Mesenchymal stem cell (in vitro differentiated cells and primary cell): ENCODE measurements at regions not wholly inside any gene's neighbourhood (a gene's known extent, or its start where the extent isn't known, plus 50 kb on each side); places are given as distances from the start of the nearest gene placed in this dataset.

Experiments used
- DNase-seq: peaks from one replicate; pipeline ENCODE4 v3.0.0-alpha.2; 2013
- H2AFZ ChIP-seq: one replicate; pipeline ENCODE4 v1.6.1; 2013; ENCODE audit warnings: low read depth, mild to moderate bottlenecking, control low read depth, inconsistent platforms, low read length, moderate library complexity
- H2AK5ac ChIP-seq: 2 replicates; pipeline ENCODE4 v1.6.1; 2013; ENCODE audit warnings: low read length, moderate library complexity, mild to moderate bottlenecking, inconsistent platforms; ENCODE audit not compliant: severe bottlenecking
- H2BK120ac ChIP-seq: one replicate; pipeline ENCODE4 v1.6.1; 2013; ENCODE audit warnings: low read depth, mild to moderate bottlenecking, inconsistent platforms, low read length, moderate library complexity
- H2BK12ac ChIP-seq, 2 experiments: one replicate each; pipeline ENCODE4 v1.6.1; 2013; ENCODE audit warnings: inconsistent platforms in 2 of 2, low read length in 2 of 2, mild to moderate bottlenecking in 2 of 2, moderate library complexity in 2 of 2, control low read depth in 1 of 2
- H2BK15ac ChIP-seq: one replicate; pipeline ENCODE4 v1.6.1; 2013; ENCODE audit warnings: mild to moderate bottlenecking, low read depth, inconsistent platforms; ENCODE audit not compliant: poor library complexity, severe bottlenecking
- H2BK5ac ChIP-seq: 2 replicates; pipeline ENCODE4 v1.6.1; 2013; ENCODE audit warnings: low read depth, mild to moderate bottlenecking, low read length, control low read depth, inconsistent platforms; ENCODE audit not compliant: poor library complexity, severe bottlenecking
- H3K14ac ChIP-seq, 2 experiments: one replicate each; pipeline ENCODE4 v1.6.1; 2013; ENCODE audit warnings: inconsistent platforms in 2 of 2, low read length in 2 of 2, control low read depth in 1 of 2, mild to moderate bottlenecking in 1 of 2, moderate library complexity in 1 of 2
- H3K18ac ChIP-seq, 2 experiments: one replicate each; pipeline ENCODE4 v1.6.1; 2013; ENCODE audit warnings: inconsistent platforms in 2 of 2, low read length in 2 of 2, control low read depth in 1 of 2, low read depth in 1 of 2, mild to moderate bottlenecking in 1 of 2
- H3K23ac ChIP-seq, 2 experiments: one replicate each; pipeline ENCODE4 v1.6.1; 2013; ENCODE audit warnings: inconsistent platforms in 2 of 2, low read length in 2 of 2, mild to moderate bottlenecking in 2 of 2, moderate library complexity in 2 of 2, control low read depth in 1 of 2
- H3K27ac ChIP-seq: 2 replicates; pipeline ENCODE4 v1.5.1; 2013; ENCODE audit warnings: mild to moderate bottlenecking, moderate library complexity, low read length, control low read depth, inconsistent platforms; ENCODE audit not compliant: poor library complexity, severe bottlenecking
- H3K27me3 ChIP-seq, 2 experiments: 2 replicates each; pipeline versions ENCODE4 v1.6.1 to v1.7.0; 2013; ENCODE audit warnings: low read length in 2 of 2, mild to moderate bottlenecking in 2 of 2, moderate library complexity in 2 of 2, control low read depth in 1 of 2, inconsistent platforms in 1 of 2; ENCODE audit not compliant: control insufficient read depth in 1 of 2, insufficient read depth in 1 of 2
- H3K36me3 ChIP-seq, 2 experiments: 2 replicates each; pipeline versions ENCODE4 v1.6.1 to v1.7.0; 2013; ENCODE audit warnings: low read length in 2 of 2, control low read depth in 1 of 2, inconsistent platforms in 1 of 2, low read depth in 1 of 2, mild to moderate bottlenecking in 1 of 2; ENCODE audit not compliant: insufficient read depth in 2 of 2, control insufficient read depth in 1 of 2
- H3K4ac ChIP-seq, 2 experiments: one replicate each; pipeline ENCODE4 v1.6.1; 2013; ENCODE audit warnings: inconsistent platforms in 2 of 2, low read length in 2 of 2, mild to moderate bottlenecking in 2 of 2, moderate library complexity in 2 of 2, control low read depth in 1 of 2, low read depth in 1 of 2
- H3K4me1 ChIP-seq: 2 replicates; pipeline ENCODE4 v1.6.1; 2013; ENCODE audit warnings: low read depth, low read length, control low read depth; ENCODE audit not compliant: control insufficient read depth, insufficient read depth
- H3K4me2 ChIP-seq: 2 replicates; pipeline ENCODE4 v1.6.1; 2013; ENCODE audit warnings: low read length, mild to moderate bottlenecking, inconsistent platforms; ENCODE audit not compliant: poor library complexity, severe bottlenecking
- H3K4me3 ChIP-seq, 2 experiments: 2 replicates each; pipeline versions ENCODE4 v1.5.1 to v1.7.0; 2013; ENCODE audit warnings: low read length in 2 of 2, mild to moderate bottlenecking in 2 of 2, control low read depth in 1 of 2, low read depth in 1 of 2; ENCODE audit not compliant: insufficient read depth in 1 of 2
- H3K79me1 ChIP-seq: replicated peaks from 2 replicates; pipeline ENCODE4 v1.6.1; 2013; ENCODE audit warnings: mild to moderate bottlenecking, control low read depth, low read length, inconsistent platforms; ENCODE audit not compliant: poor library complexity, severe bottlenecking
- H3K9ac ChIP-seq: 2 replicates; pipeline ENCODE4 v1.7.0; 2013; ENCODE audit warnings: mild to moderate bottlenecking, low read length, moderate library complexity
- H3K9me3 ChIP-seq: 2 replicates; pipeline ENCODE4 v1.7.0; 2013; ENCODE audit warnings: mild to moderate bottlenecking, low read length; ENCODE audit not compliant: control insufficient read depth
- H4K8ac ChIP-seq: one replicate; pipeline ENCODE4 v1.6.1; 2013; ENCODE audit warnings: inconsistent platforms, mild to moderate bottlenecking, low read length, moderate library complexity
- H4K91ac ChIP-seq: one replicate; pipeline ENCODE4 v1.6.1; 2013; ENCODE audit warnings: mild to moderate bottlenecking, low read length, inconsistent platforms
- WGBS: methylation state at CpG from one replicate; pipeline ENCODE4 v1.1.7; 2013; ENCODE audit warnings: mixed read lengths; 5-methylcytosine and 5-hydroxymethylcytosine counted together

- Histone ChIP-seq H3K9me3 (peaks cover 3% of the 10 kb centered on the region), H2AFZ (no peak overlapping the region), H3K14ac (no peak overlapping the region), H4K91ac (no peak overlapping the region), H3K4me2 (no peak overlapping the region), H2BK12ac (no peak overlapping the region), H3K36me3 (no peaks in the 10 kb centered on the region), H3K23ac (no peak overlapping the region), H4K8ac (no peak overlapping the region), H3K27me3 (peaks cover 0 to 14% of the 10 kb centered on the region in 2 experiments), H3K79me1 (no peaks in the 10 kb centered on the region), H3K4me1 (peaks cover 5% of the 10 kb centered on the region), H3K18ac (no peak overlapping the region), H3K27ac (no peak overlapping the region), H3K4ac (no peak overlapping the region), H3K9ac (peak overlapping the region; percentile 80), H2BK5ac (no peak overlapping the region), H3K4me3 (peak overlapping the region in 1 of 2 experiments; percentile 52), H2BK15ac (no peak overlapping the region), H2BK120ac (no peak overlapping the region), H2AK5ac (no peak overlapping the region)
- WGBS = 71% methylated on average over 5 of the region's 6 CpGs
- DNase-seq = peak; percentile 34
These were observed 184.7 kb downstream of the SOX9 start for GRCh38 chr17:72305472-72305871.

- 70% methylated on average over 6 of the region's 6 CpGs for WGBS
- no peak overlapping the region for H4K91ac ChIP-seq
These were observed 185.2 kb downstream of the SOX9 start for GRCh38 chr17:72306037-72306436.

GRCh38 chr17:72307836-72308235 is 187.0 kb downstream of the SOX9 start:
- no peak overlapping the region for H2BK120ac ChIP-seq
- H2BK12ac ChIP-seq = no peak overlapping the region
- H3K27ac ChIP-seq = no peak overlapping the region
- H2AFZ ChIP-seq = no peak overlapping the region
- H2AK5ac ChIP-seq = no peak overlapping the region
- WGBS = 88% methylated on average over 1 of the region's 3 CpGs
- H3K27me3 ChIP-seq = peaks cover 0 to 14% of the 10 kb centered on the region in 2 experiments
- H2BK5ac ChIP-seq = no peak overlapping the region
- no peak overlapping the region for H3K14ac ChIP-seq
- no peak overlapping the region for H3K23ac ChIP-seq
- H3K79me1 ChIP-seq = no peaks in the 10 kb centered on the region
- no peak overlapping the region for H3K4me3 ChIP-seq
- peaks cover 5% of the 10 kb centered on the region for H3K4me1 ChIP-seq
- no peak overlapping the region for H3K9ac ChIP-seq
- no peak overlapping the region for H4K8ac ChIP-seq
- H4K91ac ChIP-seq = no peak overlapping the region
- no peak overlapping the region for H2BK15ac ChIP-seq
- H3K4ac ChIP-seq = no peak overlapping the region
- peaks cover 2% of the 10 kb centered on the region for H3K9me3 ChIP-seq
- DNase-seq = no peak
- no peak overlapping the region for H3K4me2 ChIP-seq
- no peaks in the 10 kb centered on the region for H3K36me3 ChIP-seq
- H3K18ac ChIP-seq = no peak overlapping the region

More at GRCh38 chr17:72306037-72306436, 185.2 kb downstream of the SOX9 start:
- Histone ChIP-seq H3K18ac (no peak overlapping the region), H3K4ac (no peak overlapping the region), H2BK5ac (no peak overlapping the region), H3K4me1 (peaks cover 5% of the 10 kb centered on the region), H2BK120ac (no peak overlapping the region), H2AFZ (no peak overlapping the region), H4K8ac (no peak overlapping the region), H3K79me1 (no peaks in the 10 kb centered on the region), H3K27ac (no peak overlapping the region), H3K14ac (no peak overlapping the region), H2BK12ac (no peak overlapping the region), H3K4me2 (no peak overlapping the region), H2AK5ac (no peak overlapping the region), H3K23ac (no peak overlapping the region), H3K36me3 (no peaks in the 10 kb centered on the region), H3K9ac (peak overlapping the region; percentile 80), H3K9me3 (peaks cover 3% of the 10 kb centered on the region), H2BK15ac (no peak overlapping the region), H3K27me3 (peaks cover 0 to 14% of the 10 kb centered on the region in 2 experiments), H3K4me3 (peak overlapping the region in 1 of 2 experiments; percentile 52)
- DNase-seq = peak; percentile 42

GRCh38 chr17:72308744-72309385 is 188.0 kb downstream of the SOX9 start:
- Histone ChIP-seq H3K9me3 (no peaks in the 10 kb centered on the region), H3K9ac (no peak overlapping the region), H3K27me3 (peaks cover 0 to 20% of the 10 kb centered on the region in 2 experiments), H3K18ac (no peak overlapping the region), H3K36me3 (no peaks in the 10 kb centered on the region), H2AK5ac (no peak overlapping the region), H3K79me1 (no peaks in the 10 kb centered on the region), H3K4me3 (no peak overlapping the region), H2BK120ac (no peak overlapping the region), H2BK15ac (no peak overlapping the region), H3K4me2 (no peak overlapping the region), H4K8ac (no peak overlapping the region), H4K91ac (no peak overlapping the region), H3K14ac (no peak overlapping the region), H3K4ac (no peak overlapping the region), H3K4me1 (peaks cover 5% of the 10 kb centered on the region), H2BK5ac (no peak overlapping the region), H3K27ac (no peak overlapping the region), H3K23ac (no peak overlapping the region), H2BK12ac (no peak overlapping the region), H2AFZ (no peak overlapping the region)
- DNase-seq = peak; percentile 33
- WGBS = 28% methylated on average over 5 of the region's 5 CpGs
